Activated CD4-positive, alpha-beta T cell treated with anti-CD3 and anti-CD28 coated beads for 1 hour (primary cell): ENCODE measurements at regions not wholly inside any gene's neighbourhood (a gene's known extent, or its start where the extent isn't known, plus 50 kb on each side); places are given as distances from the start of the nearest gene placed in this dataset.

Source experiments
- DNase-seq: peaks from one replicate; pipeline ENCODE4 v3.0.0-alpha.2; 2020

GRCh38 chr11:8800520-8801110, 110.4 kb upstream of the AKIP1 start:
- no peak for DNase-seq

GRCh38 chr11:8801121-8801520, 109.9 kb upstream of the AKIP1 start:
- no peak for DNase-seq

- no peak for DNase-seq
These were observed 108.7 kb upstream of the AKIP1 start for GRCh38 chr11:8802251-8802650.

GRCh38 chr11:8803973-8804372, 107.0 kb upstream of the AKIP1 start:
- no peak for DNase-seq

GRCh38 chr11:8805296-8805695, 105.7 kb upstream of the AKIP1 start:
- DNase-seq: no peak

- no peak for DNase-seq
These were observed 104.0 kb upstream of the AKIP1 start for GRCh38 chr11:8806974-8807373.

- no peak for DNase-seq
These were observed 103.3 kb upstream of the AKIP1 start for GRCh38 chr11:8807544-8808225.

- no peak for DNase-seq
These were observed 102.8 kb upstream of the AKIP1 start for GRCh38 chr11:8808226-8808585.

- DNase-seq: no peak
These were observed 101.6 kb upstream of the AKIP1 start for GRCh38 chr11:8809241-8809938.

GRCh38 chr11:8809939-8810539, 101.0 kb upstream of the AKIP1 start:
- DNase-seq: no peak

- DNase-seq: no peak
These were observed 100.3 kb upstream of the AKIP1 start for GRCh38 chr11:8810540-8811301.

GRCh38 chr11:8811571-8811970, 99.4 kb upstream of the AKIP1 start:
- DNase-seq: no peak

GRCh38 chr11:8812438-8812837, 98.6 kb upstream of the AKIP1 start:
- DNase-seq: no peak

- DNase-seq: peak; percentile 11
These were observed 97.3 kb upstream of the AKIP1 start for GRCh38 chr11:8813658-8814057.

GRCh38 chr11:8814209-8814922, 96.6 kb upstream of the AKIP1 start:
- DNase-seq: no peak

GRCh38 chr11:8814923-8815240, 96.1 kb upstream of the AKIP1 start:
- no peak for DNase-seq

- no peak for DNase-seq
These were observed 92.6 kb upstream of the AKIP1 start for GRCh38 chr11:8818421-8818820.

- DNase-seq: no peak
These were observed 90.6 kb upstream of the AKIP1 start for GRCh38 chr11:8820401-8820800.

GRCh38 chr11:8822469-8822868, 88.5 kb upstream of the AKIP1 start:
- DNase-seq: no peak

- no peak for DNase-seq
These were observed 87.7 kb upstream of the AKIP1 start for GRCh38 chr11:8823174-8823742.

- DNase-seq: no peak
These were observed 84.7 kb upstream of the AKIP1 start for GRCh38 chr11:8826139-8826786.
